ENCODE measurements at regions not wholly inside any gene's neighbourhood (a gene's known extent, or its start where the extent isn't known, plus 50 kb on each side); places are given as distances from the start of the nearest gene placed in this dataset.

GRCh38 chr13:30000370-30000765 lies 150.0 kb upstream of the UBL3 start:
- no peak overlapping the region for H3K4me3 ChIP-seq (ENCODE audit: low read depth, low read length)
- POLR2A ChIA-PET: no interaction called here
- no peaks in the 10 kb centered on the region for H3K27me3 ChIP-seq (ENCODE audit: control insufficient read depth, insufficient read depth, low read length)
- TF ChIP-seq CTCF (IDR thresholded peaks at IDR 0.05; ENCODE audit: insufficient read depth, low read depth, low read length): no peak
- CTCF ChIA-PET: interaction anchor here (0.5 to 1.2 kb wide), 2 partner anchors 112 to 521 kb away, joined by 3 read pairs; no protein-coding TSS in a partner anchor
- no peaks in the 10 kb centered on the region for H3K36me3 ChIP-seq (ENCODE audit: control insufficient read depth, insufficient read depth, low read length)
- no peak for DNase-seq (ENCODE audit: low read depth)

DNA sequence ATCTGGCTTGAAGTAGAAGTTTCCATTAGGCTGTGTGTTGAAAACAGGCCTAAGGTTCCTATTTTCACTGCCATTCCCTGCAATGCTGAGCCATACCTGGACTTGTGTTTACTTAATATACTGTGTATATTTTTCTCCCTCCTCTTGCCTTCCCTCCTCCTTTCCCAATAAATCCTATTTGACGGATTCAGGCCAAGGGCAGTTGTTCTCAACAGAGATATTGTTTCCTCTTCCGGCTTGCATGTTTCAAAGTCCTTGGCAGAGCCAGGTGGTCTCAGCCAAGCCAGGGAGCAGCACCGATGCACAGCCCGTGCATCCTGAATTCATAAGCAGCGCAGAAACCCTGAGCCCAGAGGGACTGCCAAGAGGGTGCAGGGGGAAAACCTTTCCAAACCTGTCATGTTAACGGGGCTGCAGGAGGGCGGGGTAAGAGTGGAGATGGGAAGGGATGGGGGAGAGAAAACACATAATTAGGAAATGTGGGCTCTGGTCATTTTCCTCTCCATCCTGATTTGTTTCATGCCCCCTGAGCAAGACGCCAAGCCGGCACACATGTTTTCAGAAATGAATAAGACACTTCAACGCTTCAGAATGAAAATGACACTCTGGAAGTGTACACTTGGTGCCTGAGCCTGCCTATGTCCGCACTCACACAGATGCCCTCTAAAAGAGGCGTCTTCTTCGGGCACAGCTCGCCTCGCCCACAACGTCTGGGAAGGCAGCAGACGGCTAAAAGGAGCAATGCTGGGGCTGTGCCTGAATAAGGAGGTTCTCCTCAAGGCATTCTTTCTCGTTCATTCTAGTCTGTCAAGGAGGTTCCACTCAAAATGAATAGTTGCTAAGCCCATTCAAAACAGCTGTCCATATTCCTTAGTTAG lies 149.3 kb upstream of the UBL3 start:
- no peaks in the 10 kb centered on the region for H3K36me3 ChIP-seq (ENCODE audit: control insufficient read depth, insufficient read depth, low read length)
- ChIA-PET POLR2A (no interaction called here), CTCF (interaction anchor here (1.2 kb wide), 1 partner anchor 113 kb away, joined by 3 read pairs; no protein-coding TSS in a partner anchor)
- no peak overlapping the region for H3K4me3 ChIP-seq (ENCODE audit: low read depth, low read length)
- H3K27me3 ChIP-seq (ENCODE audit: control insufficient read depth, insufficient read depth, low read length): no peaks in the 10 kb centered on the region
- DNase-seq (ENCODE audit: low read depth): no peak
- no peak for TF ChIP-seq CTCF (IDR thresholded peaks at IDR 0.05; ENCODE audit: insufficient read depth, low read depth, low read length)

- H3K4me3 ChIP-seq (ENCODE audit: low read depth, low read length): no peak overlapping the region
- H3K27me3 ChIP-seq (ENCODE audit: control insufficient read depth, insufficient read depth, low read length): no peaks in the 10 kb centered on the region
- ChIA-PET CTCF (interaction anchor here (0.9 kb wide), 1 partner anchor 131 kb away, joined by 3 read pairs; no protein-coding TSS in a partner anchor), POLR2A (no interaction called here)
- DNase-seq (ENCODE audit: low read depth): no peak
- H3K36me3 ChIP-seq (ENCODE audit: control insufficient read depth, insufficient read depth, low read length): no peaks in the 10 kb centered on the region
- no peak for TF ChIP-seq CTCF (IDR thresholded peaks at IDR 0.05; ENCODE audit: insufficient read depth, low read depth, low read length)
Measured at GRCh38 chr13:29996316-29996715, 145.9 kb upstream of the UBL3 start.

DNA sequence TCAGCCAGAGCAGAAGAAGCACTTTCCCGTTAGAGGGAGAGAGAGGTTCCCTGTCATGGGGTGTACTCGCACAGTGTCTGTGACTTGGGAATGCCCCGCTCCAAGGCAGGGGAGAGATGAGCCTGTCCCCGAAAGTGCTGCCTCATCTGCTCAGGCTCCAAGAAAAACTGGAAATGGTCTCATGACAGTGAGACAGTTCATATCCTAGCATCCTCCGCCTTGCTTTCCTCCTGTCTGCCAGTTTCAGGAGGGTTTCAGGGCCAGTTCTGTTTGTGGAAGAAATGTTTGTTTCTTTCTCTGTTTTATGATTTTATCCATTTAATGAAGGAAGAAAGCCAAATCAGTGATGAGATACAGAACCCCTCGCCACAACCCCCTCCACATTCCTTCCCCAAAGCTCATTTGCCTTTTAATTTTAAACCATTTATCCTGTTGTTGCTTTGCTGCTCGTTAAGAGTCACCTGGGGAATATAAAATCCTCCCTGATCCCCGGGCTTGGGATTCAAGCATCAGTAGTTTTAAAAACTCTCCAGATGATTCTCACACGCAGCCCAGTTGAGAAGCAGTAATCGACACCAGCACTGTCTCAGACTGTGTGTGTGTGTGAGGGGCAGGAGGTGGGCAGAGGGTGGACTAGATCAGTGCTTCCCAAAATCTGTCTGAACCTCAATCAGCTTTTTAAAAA lies 144.6 kb upstream of the UBL3 start:
- DNase-seq (ENCODE audit: low read depth): no peak
- CTCF ChIA-PET: interaction anchor here (1.2 to 1.6 kb wide), 2 partner anchors 15 to 121 kb away, joined by 3 to 4 read pairs; no protein-coding TSS in a partner anchor

More for the DNA sequence above, 144.6 kb upstream of the UBL3 start:
- H3K36me3 ChIP-seq (ENCODE audit: control insufficient read depth, insufficient read depth, low read length): no peaks in the 10 kb centered on the region
- H3K4me3 ChIP-seq (ENCODE audit: low read depth, low read length): no peak overlapping the region
- POLR2A ChIA-PET: no interaction called here
- no peaks in the 10 kb centered on the region for H3K27me3 ChIP-seq (ENCODE audit: control insufficient read depth, insufficient read depth, low read length)
- no peak for TF ChIP-seq CTCF (IDR thresholded peaks at IDR 0.05; ENCODE audit: insufficient read depth, low read depth, low read length)

All from BJ (cell line).